ENCODE measurements at regions not wholly inside any gene's neighbourhood (a gene's known extent, or its start where the extent isn't known, plus 50 kb on each side); places are given as distances from the start of the nearest gene placed in this dataset.

- Histone ChIP-seq H3K4me3 (no peak overlapping the region), H3K27me3 (no peaks in the 10 kb centered on the region), H3K36me3 (no peaks in the 10 kb centered on the region), H3K9me3 (no peaks in the 10 kb centered on the region), H3K27ac (no peak overlapping the region), H3K4me1 (ENCODE audit: insufficient read depth) (no peaks in the 10 kb centered on the region)
- intact Hi-C loops (cut with DNase I), result no loop called here
- 34 to 57% (median 42%) methylated on average over 35 to 37 of the region's 37 CpGs for WGBS, 3 donors
- TF ChIP-seq POLR2A (IDR thresholded peaks at IDR 0.05), result no peak
- no peak for DNase-seq
Measured at GRCh38 chr2:3059141-3059925, 318.3 kb downstream of the EIPR1 start.

- TF ChIP-seq EP300 (IDR thresholded peaks at IDR 0.05) (no peak), POLR2A (IDR thresholded peaks at IDR 0.05) (no peak), CTCF (IDR thresholded peaks at IDR 0.05) (no peak)
- no peaks in the 10 kb centered on the region for H3K9me3 ChIP-seq
- no peaks in the 10 kb centered on the region for H3K4me1 ChIP-seq (ENCODE audit: insufficient read depth)
- whole genome bisulfite sequencing, 3 donors, result 77 to 84% (median 83%) methylated on average over 8 of the region's 8 CpGs
- H3K36me3 ChIP-seq, result no peaks in the 10 kb centered on the region
- no peak for DNase-seq
- no peak overlapping the region for H3K4me3 ChIP-seq
- intact Hi-C loops (cut with DNase I), result no loop called here
- no peak overlapping the region for H3K27ac ChIP-seq
- no peaks in the 10 kb centered on the region for H3K27me3 ChIP-seq
Measured at GRCh38 chr2:3054066-3054465, 323.6 kb downstream of the EIPR1 start.

DNA sequence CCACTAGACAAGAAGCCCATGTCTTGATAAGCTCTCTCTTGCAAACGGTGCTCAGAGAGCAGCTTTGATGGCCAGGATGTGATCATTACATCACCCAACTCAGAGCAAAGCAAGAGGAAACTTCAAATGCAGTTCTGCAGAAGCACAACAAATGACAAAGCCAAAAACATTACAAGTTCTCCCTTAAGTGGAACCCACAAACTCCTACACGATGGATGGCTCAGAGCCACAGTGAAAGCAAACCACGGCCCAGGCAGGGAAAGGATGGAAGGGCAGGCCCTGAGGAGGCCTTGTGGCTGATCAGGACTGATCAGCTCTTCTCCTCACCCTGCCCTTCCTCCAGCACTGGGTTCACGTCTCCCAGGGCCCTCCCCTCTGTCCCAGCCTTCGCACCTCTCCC, 326.4 kb downstream of the EIPR1 start:
- Histone ChIP-seq H3K9me3 (no peaks in the 10 kb centered on the region), H3K36me3 (no peaks in the 10 kb centered on the region), H3K4me3 (no peak overlapping the region), H3K27ac (no peak overlapping the region), H3K27me3 (no peaks in the 10 kb centered on the region), H3K4me1 (ENCODE audit: insufficient read depth) (no peaks in the 10 kb centered on the region)
- no peak for DNase-seq
- 31 to 39% (median 34%) methylated on average over 5 of the region's 5 CpGs for WGBS, 3 donors
- TF ChIP-seq POLR2A (IDR thresholded peaks at IDR 0.05) (no peak), EP300 (IDR thresholded peaks at IDR 0.05) (no peak), CTCF (IDR thresholded peaks at IDR 0.05) (no peak)
- intact Hi-C loops (cut with DNase I), result no loop called here

- no peak overlapping the region for H3K27ac ChIP-seq
- H3K9me3 ChIP-seq, result no peaks in the 10 kb centered on the region
- WGBS, 3 donors, result 55 to 64% (median 59%) methylated on average over 14 of the region's 14 CpGs
- no peaks in the 10 kb centered on the region for H3K36me3 ChIP-seq
- TF ChIP-seq POLR2A (IDR thresholded peaks at IDR 0.05), result no peak
- no peak for TF ChIP-seq EP300 (IDR thresholded peaks at IDR 0.05)
- TF ChIP-seq CTCF (IDR thresholded peaks at IDR 0.05), result no peak
- no peak overlapping the region for H3K4me3 ChIP-seq
- no peaks in the 10 kb centered on the region for H3K27me3 ChIP-seq
- no peak for DNase-seq
- H3K4me1 ChIP-seq (ENCODE audit: insufficient read depth), result no peaks in the 10 kb centered on the region
- intact Hi-C loops (cut with DNase I), result no loop called here
Measured at GRCh38 chr2:3046170-3046865, 331.3 kb downstream of the EIPR1 start.
